GM12878 (cell line): ENCODE measurements at regions not wholly inside any gene's neighbourhood (a gene's known extent, or its start where the extent isn't known, plus 50 kb on each side); places are given as distances from the start of the nearest gene placed in this dataset.

Experiments
- ATAC-seq: fragments of 200-7000 bp; cut with Tn5 transposase; 3 replicates; pipeline ENCODE4 v1.9.1; 2020; ENCODE audit warnings: mild to moderate bottlenecking, moderate library complexity
- BruUV-seq: library from RNA; stranded (reverse); fragments of 400-500 nt; replicated peaks from 2 replicates; lab custom pipeline; 2021; lab: Mats Ljungman, UMichigan
- CTCF ChIA-PET: fragments of 300-600 bp; sonication (Branson Sonifier 250); formaldehyde crosslinking; extraction: SDS; loops from one replicate; lab custom pipeline; 2021; ENCODE audit warnings: inconsistent platforms; lab: Yijun Ruan, JAX
- POLR2A ChIA-PET: fragments of 350-600 bp; formaldehyde crosslinking; extraction: SDS; loops from one replicate; lab custom pipeline; 2021; ENCODE audit warnings: inconsistent platforms; lab: Charles Lee
- RAD21 ChIA-PET: fragments of 300-600 bp; sonication (Branson Sonifier 250); formaldehyde crosslinking; loops from one replicate; lab custom pipeline; 2023; ENCODE audit warnings: antibody characterized with exemption; ENCODE audit not compliant: unreplicated experiment; lab: Charles Lee
- SMC1A ChIA-PET: fragments of 300-600 bp; sonication (Branson Sonifier 250); formaldehyde crosslinking; loops from one replicate; lab custom pipeline; 2023; ENCODE audit not compliant: unreplicated experiment, uncharacterized antibody; lab: Charles Lee
- DNase-seq: peaks from one replicate; pipeline ENCODE4 v3.0.0-alpha.2; 2011; ENCODE audit warnings: low read depth, low spot score
- FAIRE-seq: peaks from 3 replicates; lab custom pipeline; 2011; peaks lifted over from hg19 to GRCh38; lab: Jason Lieb, UNC
- H2AFZ ChIP-seq: 2 replicates; pipeline ENCODE4 v1.6.0; 2011; ENCODE audit warnings: low read depth, low read length, control low read depth; ENCODE audit not compliant: control insufficient read depth
- H3K27ac ChIP-seq: 2 replicates; pipeline ENCODE4 v1.5.1; 2011; ENCODE audit warnings: control low read depth; ENCODE audit not compliant: control insufficient read depth, insufficient read depth
- H3K27me3 ChIP-seq, 2 experiments: replicated peaks in 1 of 2; 2 replicates each; pipeline versions ENCODE4 v1.6.0 to v1.6.1; 2011; ENCODE audit warnings: low read length in 1 of 2; ENCODE audit not compliant: control insufficient read depth in 2 of 2, insufficient read depth in 2 of 2
- H3K36me3 ChIP-seq, 2 experiments: 2 replicates each; pipeline ENCODE4 v1.5.1; 2011; ENCODE audit warnings: low read length in 1 of 2; ENCODE audit not compliant: control insufficient read depth in 2 of 2, insufficient read depth in 2 of 2
- H3K4me1 ChIP-seq: 2 replicates; pipeline ENCODE4 v1.6.1; 2011; ENCODE audit warnings: mild to moderate bottlenecking, low read length, moderate library complexity, mixed read lengths; ENCODE audit not compliant: control insufficient read depth, insufficient read depth
- H3K4me2 ChIP-seq: 2 replicates; pipeline ENCODE4 v1.6.0; 2011; ENCODE audit warnings: control low read depth; ENCODE audit not compliant: control insufficient read depth, insufficient read depth
- H3K4me3 ChIP-seq: fragments of 200-600 bp; sonication (generic); 2 replicates; pipeline ENCODE4 v1.5.1; 2016
- H3K79me2 ChIP-seq: 2 replicates; pipeline ENCODE4 v1.6.0; 2011; ENCODE audit warnings: low read length; ENCODE audit not compliant: control insufficient read depth, insufficient read depth
- H3K9ac ChIP-seq: 2 replicates; pipeline ENCODE4 v1.8.0; 2011; ENCODE audit warnings: low read length, control low read depth, mixed read lengths; ENCODE audit not compliant: control insufficient read depth, insufficient read depth
- H3K9me3 ChIP-seq: replicated peaks from 3 replicates; pipeline ENCODE4 v1.5.1; 2011; ENCODE audit warnings: mild to moderate bottlenecking, low read length; ENCODE audit not compliant: control insufficient read depth, insufficient read depth
- H4K20me1 ChIP-seq: 2 replicates; pipeline ENCODE4 v1.6.0; 2011; ENCODE audit not compliant: control insufficient read depth, insufficient read depth
- CBFB ChIP-seq: IDR thresholded peaks from 2 replicates; pipeline ENCODE4 v1.6.1; 2016; ENCODE audit warnings: antibody characterized with exemption, low read depth
- HDGF ChIP-seq: fragments of 450-650 bp; IDR thresholded peaks from 2 replicates; pipeline ENCODE4 v1.6.1; 2016; ENCODE audit warnings: antibody characterized with exemption
- MTA2 ChIP-seq: fragments of 450-650 bp; IDR thresholded peaks from 2 replicates; pipeline ENCODE4 v1.6.1; 2016; ENCODE audit warnings: low read depth, mild to moderate bottlenecking, moderate library complexity
- MXI1 ChIP-seq: fragments of 150-350 bp; IDR thresholded peaks from 2 replicates; pipeline ENCODE4 v1.6.1; 2011; ENCODE audit warnings: low read depth, mild to moderate bottlenecking, inconsistent platforms, low read length, improper control_type of control experiment
- RCOR1 ChIP-seq: conservative IDR thresholded peaks from 2 replicates; pipeline ENCODE4 v1.6.1; 2012; ENCODE audit warnings: low read depth, low read length, improper control_type of control experiment
- STAT3 ChIP-seq: IDR thresholded peaks from 2 replicates; pipeline ENCODE4 v1.6.1; 2011; ENCODE audit warnings: low read depth, low read length, improper control_type of control experiment
- WGBS: methylation state at CpG from one replicate; pipeline ENCODE4 v1.1.6; 2016; ENCODE audit warnings: low lambda C conversion rate; ENCODE audit not compliant: insufficient replicate concordance, insufficient coverage; ENCODE audit errors: missing lambda C conversion rate; 5-methylcytosine and 5-hydroxymethylcytosine counted together
- in situ Hi-C: fragments of 300-500 bp; cut with MboI; formaldehyde crosslinking; loops from 9 replicates; pipeline ENCODE4 v1.14.3; 2018; ENCODE audit warnings: mixed read lengths
- intact Hi-C: fragments of 100-400 bp; cut with micrococcal nuclease; formaldehyde crosslinking; loops from one replicate; pipeline ENCODE4 v1.14.2; 2022; ENCODE audit not compliant: unreplicated experiment
- TF ChIP-seq, protein P1 (sequence below): fragments of 450-650 bp; formaldehyde crosslinking; IDR thresholded peaks from 2 replicates; pipeline ENCODE4 v1.4.0; 2022; ENCODE audit warnings: mild to moderate bottlenecking, moderate library complexity
- TF ChIP-seq, protein P2 (sequence below): IDR thresholded peaks from 2 replicates; pipeline ENCODE4 v1.6.1; 2011; ENCODE audit warnings: low read depth, low read length, improper control_type of control experiment, borderline replicate concordance
- TF ChIP-seq, protein P3 (sequence below): fragments of 450-650 bp; IDR thresholded peaks from 2 replicates; pipeline ENCODE4 v1.6.1; 2017; ENCODE audit warnings: mild to moderate bottlenecking, moderate library complexity

DNA sequence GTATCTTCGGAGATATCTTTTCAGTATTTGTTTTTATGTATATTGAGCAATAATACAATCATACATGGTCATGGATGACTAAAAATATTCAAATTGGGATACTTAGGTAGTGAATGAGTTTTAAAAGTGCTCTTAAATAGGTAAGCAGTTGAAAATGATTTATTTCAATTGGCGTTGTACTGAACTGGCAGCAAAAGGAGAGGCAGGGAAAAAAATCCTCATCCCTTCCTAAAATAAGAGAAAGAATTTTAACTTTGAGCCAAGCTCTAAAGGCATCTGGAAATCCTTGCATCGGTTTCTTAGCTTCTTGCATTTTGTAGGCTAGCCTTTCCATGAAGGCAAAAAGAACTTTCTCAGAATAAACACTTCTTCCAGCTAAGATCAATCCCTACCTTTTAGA, 125.2 kb downstream of the MGST1 start (continued):
- TF ChIP-seq, protein P1, sequence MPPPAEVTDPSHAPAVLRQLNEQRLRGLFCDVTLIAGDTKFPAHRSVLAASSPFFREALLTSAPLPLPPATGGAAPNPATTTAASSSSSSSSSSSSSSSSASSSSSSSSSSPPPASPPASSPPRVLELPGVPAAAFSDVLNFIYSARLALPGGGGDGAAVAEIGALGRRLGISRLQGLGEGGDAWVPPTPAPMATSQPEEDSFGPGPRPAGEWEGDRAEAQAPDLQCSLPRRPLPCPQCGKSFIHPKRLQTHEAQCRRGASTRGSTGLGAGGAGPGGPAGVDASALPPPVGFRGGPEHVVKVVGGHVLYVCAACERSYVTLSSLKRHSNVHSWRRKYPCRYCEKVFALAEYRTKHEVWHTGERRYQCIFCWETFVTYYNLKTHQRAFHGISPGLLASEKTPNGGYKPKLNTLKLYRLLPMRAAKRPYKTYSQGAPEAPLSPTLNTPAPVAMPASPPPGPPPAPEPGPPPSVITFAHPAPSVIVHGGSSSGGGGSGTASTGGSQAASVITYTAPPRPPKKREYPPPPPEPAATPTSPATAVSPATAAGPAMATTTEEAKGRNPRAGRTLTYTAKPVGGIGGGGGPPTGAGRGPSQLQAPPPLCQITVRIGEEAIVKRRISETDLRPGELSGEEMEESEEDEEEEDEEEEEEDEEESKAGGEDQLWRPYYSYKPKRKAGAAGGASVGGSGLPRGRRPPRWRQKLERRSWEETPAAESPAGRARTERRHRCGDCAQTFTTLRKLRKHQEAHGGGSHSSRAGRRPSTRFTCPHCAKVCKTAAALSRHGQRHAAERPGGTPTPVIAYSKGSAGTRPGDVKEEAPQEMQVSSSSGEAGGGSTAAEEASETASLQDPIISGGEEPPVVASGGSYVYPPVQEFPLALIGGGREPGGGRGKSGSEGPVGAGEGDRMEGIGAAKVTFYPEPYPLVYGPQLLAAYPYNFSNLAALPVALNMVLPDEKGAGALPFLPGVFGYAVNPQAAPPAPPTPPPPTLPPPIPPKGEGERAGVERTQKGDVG (CRISPR knock-in tag) = no peak
- TF ChIP-seq CBFB = no peak
- TF ChIP-seq, all 136 proteins: peak for 0

DNA sequence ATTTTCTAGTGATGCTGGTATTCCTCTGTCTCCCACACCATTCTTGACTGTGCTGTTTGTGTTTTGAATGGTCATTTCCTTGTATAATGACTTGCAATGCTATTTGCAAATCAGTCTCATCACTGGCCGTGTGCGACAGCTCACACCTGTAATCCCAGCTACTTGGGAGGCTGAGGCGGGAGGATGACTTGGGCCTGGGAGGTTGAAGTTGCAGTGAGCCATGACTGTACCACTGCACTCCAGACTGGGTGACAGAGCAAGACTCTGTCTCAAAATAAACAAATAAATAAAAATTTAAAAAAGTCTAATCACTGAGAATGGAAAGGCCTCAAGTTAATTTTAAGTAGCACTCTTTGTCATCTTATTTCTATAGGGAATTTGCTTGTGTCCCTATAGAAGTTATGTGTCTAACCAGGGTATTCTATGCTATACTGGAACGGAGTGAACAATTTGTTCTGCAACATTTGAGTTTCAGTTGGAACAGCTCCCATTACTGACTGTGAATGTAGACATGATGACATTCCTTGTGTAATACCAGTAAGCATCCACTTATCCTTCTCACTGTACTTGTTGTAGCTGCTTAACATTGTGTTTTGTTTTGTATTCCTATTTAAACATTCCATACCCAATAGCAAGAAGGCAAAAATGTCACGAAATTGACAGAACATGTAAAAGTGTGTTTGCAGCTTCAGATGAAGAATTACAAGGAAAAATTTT, 126.3 kb downstream of the MGST1 start:
- intact Hi-C loops (no loop called here), in situ Hi-C loops (no loop called here)
- ChIA-PET POLR2A (interaction anchor here (0.9 kb wide), 1 partner anchor 12 kb away, joined by 3 read pairs; no protein-coding TSS in a partner anchor), RAD21 (no interaction called here), CTCF (interaction anchor here (1.6 kb wide), 1 partner anchor 9 kb away, joined by 3 read pairs; no protein-coding TSS in a partner anchor), SMC1A (interaction anchor here (1.4 kb wide), 1 partner anchor 18 kb away, joined by 4 read pairs; no protein-coding TSS in a partner anchor)
- H3K9ac ChIP-seq = no peak overlapping the region
- ATAC-seq = no peak
- H3K79me2 ChIP-seq = no peaks in the 10 kb centered on the region
- H3K27ac ChIP-seq = no peak overlapping the region
- no TSS peak for BruUV-seq
- 30% methylated on average over 5 of the region's 5 CpGs for WGBS
- H3K4me3 ChIP-seq = no peak overlapping the region
- no peaks in the 10 kb centered on the region for H3K9me3 ChIP-seq
- no peak for FAIRE-seq
- H3K4me2 ChIP-seq = no peak overlapping the region
- no peaks in the 10 kb centered on the region for H4K20me1 ChIP-seq
- no peaks in the 10 kb centered on the region for H3K27me3 ChIP-seq
- DNase-seq = no peak
- H3K36me3 ChIP-seq = no peaks in the 10 kb centered on the region
- H3K4me1 ChIP-seq = no peaks in the 10 kb centered on the region
- no peak overlapping the region for H2AFZ ChIP-seq
- TF ChIP-seq STAT3 = no peak
- TF ChIP-seq HDGF = no peak
- TF ChIP-seq, protein P1 (CRISPR knock-in tag) = no peak
- TF ChIP-seq MTA2 = no peak
- no peak for TF ChIP-seq MXI1
- TF ChIP-seq, protein P2, sequence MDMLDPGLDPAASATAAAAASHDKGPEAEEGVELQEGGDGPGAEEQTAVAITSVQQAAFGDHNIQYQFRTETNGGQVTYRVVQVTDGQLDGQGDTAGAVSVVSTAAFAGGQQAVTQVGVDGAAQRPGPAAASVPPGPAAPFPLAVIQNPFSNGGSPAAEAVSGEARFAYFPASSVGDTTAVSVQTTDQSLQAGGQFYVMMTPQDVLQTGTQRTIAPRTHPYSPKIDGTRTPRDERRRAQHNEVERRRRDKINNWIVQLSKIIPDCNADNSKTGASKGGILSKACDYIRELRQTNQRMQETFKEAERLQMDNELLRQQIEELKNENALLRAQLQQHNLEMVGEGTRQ = no peak
- no peak for TF ChIP-seq RCOR1
- TF ChIP-seq, protein P3, sequence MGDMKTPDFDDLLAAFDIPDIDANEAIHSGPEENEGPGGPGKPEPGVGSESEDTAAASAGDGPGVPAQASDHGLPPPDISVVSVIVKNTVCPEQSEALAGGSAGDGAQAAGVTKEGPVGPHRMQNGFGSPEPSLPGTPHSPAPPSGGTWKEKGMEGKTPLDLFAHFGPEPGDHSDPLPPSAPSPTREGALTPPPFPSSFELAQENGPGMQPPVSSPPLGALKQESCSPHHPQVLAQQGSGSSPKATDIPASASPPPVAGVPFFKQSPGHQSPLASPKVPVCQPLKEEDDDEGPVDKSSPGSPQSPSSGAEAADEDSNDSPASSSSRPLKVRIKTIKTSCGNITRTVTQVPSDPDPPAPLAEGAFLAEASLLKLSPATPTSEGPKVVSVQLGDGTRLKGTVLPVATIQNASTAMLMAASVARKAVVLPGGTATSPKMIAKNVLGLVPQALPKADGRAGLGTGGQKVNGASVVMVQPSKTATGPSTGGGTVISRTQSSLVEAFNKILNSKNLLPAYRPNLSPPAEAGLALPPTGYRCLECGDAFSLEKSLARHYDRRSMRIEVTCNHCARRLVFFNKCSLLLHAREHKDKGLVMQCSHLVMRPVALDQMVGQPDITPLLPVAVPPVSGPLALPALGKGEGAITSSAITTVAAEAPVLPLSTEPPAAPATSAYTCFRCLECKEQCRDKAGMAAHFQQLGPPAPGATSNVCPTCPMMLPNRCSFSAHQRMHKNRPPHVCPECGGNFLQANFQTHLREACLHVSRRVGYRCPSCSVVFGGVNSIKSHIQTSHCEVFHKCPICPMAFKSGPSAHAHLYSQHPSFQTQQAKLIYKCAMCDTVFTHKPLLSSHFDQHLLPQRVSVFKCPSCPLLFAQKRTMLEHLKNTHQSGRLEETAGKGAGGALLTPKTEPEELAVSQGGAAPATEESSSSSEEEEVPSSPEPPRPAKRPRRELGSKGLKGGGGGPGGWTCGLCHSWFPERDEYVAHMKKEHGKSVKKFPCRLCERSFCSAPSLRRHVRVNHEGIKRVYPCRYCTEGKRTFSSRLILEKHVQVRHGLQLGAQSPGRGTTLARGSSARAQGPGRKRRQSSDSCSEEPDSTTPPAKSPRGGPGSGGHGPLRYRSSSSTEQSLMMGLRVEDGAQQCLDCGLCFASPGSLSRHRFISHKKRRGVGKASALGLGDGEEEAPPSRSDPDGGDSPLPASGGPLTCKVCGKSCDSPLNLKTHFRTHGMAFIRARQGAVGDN = no peak
